ENCODE measurements at regions not wholly inside any gene's neighbourhood (a gene's known extent, or its start where the extent isn't known, plus 50 kb on each side); places are given as distances from the start of the nearest gene placed in this dataset.
A peak's percentile ranks its signal among the peaks of the same experiment; 100 is the strongest.

GRCh38 chr3:164453714-164454113 is 624.6 kb downstream of the SI start:
- Histone ChIP-seq H3K4me3 (no peak overlapping the region), H3K36me3 (no peaks in the 10 kb centered on the region), H3K4me1 (peaks cover 0 to 16% (median 4%) of the 10 kb centered on the region in 4 donors), H3K9me3 (no peaks in the 10 kb centered on the region), H3K27ac (replicated peaks in 1 of 4) (no peak overlapping the region), H3K27me3 (no peaks in the 10 kb centered on the region)
- intact Hi-C loops (cut with DNase I) = no loop called here
- 63% methylated on average over 1 of the region's 1 CpG for WGBS
- TF ChIP-seq POLR2AphosphoS5 (IDR thresholded peaks at IDR 0.05) (no peak), POLR2A (IDR thresholded peaks at IDR 0.05; ENCODE audit: low read depth) (no peak), CTCF (IDR thresholded peaks at IDR 0.05) (no peak), EP300 (IDR thresholded peaks at IDR 0.05) (no peak)
- DNase-seq (ENCODE audit: extremely low spot score) = no peak

- Histone ChIP-seq H3K27ac (replicated peaks in 1 of 4) (peak overlapping the region in 1 of 4 donors; percentile 64), H3K36me3 (no peaks in the 10 kb centered on the region), H3K9me3 (no peaks in the 10 kb centered on the region), H3K27me3 (no peaks in the 10 kb centered on the region), H3K4me1 (peaks cover 0 to 16% (median 4%) of the 10 kb centered on the region in 4 donors), H3K4me3 (no peak overlapping the region)
- intact Hi-C loops (cut with DNase I) = no loop called here
- WGBS = 81% methylated on average over 1 of the region's 1 CpG
- DNase-seq (ENCODE audit: extremely low spot score) = no peak
- TF ChIP-seq EP300 (IDR thresholded peaks at IDR 0.05) = no peak
- no peak for TF ChIP-seq POLR2A (IDR thresholded peaks at IDR 0.05; ENCODE audit: low read depth)
- no peak for TF ChIP-seq POLR2AphosphoS5 (IDR thresholded peaks at IDR 0.05)
- TF ChIP-seq CTCF (IDR thresholded peaks at IDR 0.05) = no peak
These were observed 625.6 kb downstream of the SI start for GRCh38 chr3:164452707-164453106.

GRCh38 chr3:164451072-164451910 is 627.0 kb downstream of the SI start:
- no peaks in the 10 kb centered on the region for H3K27me3 ChIP-seq
- H3K4me3 ChIP-seq = peak overlapping the region in 2 of 4 donors; percentile 8 to 38
- peak overlapping the region; percentile 52 to 64 (median 54) for H3K27ac ChIP-seq (replicated peaks in 1 of 4)
- 61% methylated on average over 5 of the region's 5 CpGs for WGBS
- no peaks in the 10 kb centered on the region for H3K9me3 ChIP-seq
- intact Hi-C loops (cut with DNase I) = no loop called here
- no peak for TF ChIP-seq POLR2AphosphoS5 (IDR thresholded peaks at IDR 0.05)
- TF ChIP-seq POLR2A (IDR thresholded peaks at IDR 0.05; ENCODE audit: low read depth) = no peak
- no peak for TF ChIP-seq CTCF (IDR thresholded peaks at IDR 0.05)
- no peak for TF ChIP-seq EP300 (IDR thresholded peaks at IDR 0.05)
- H3K4me1 ChIP-seq = peaks cover 0 to 16% (median 4%) of the 10 kb centered on the region in 4 donors
- H3K36me3 ChIP-seq = no peaks in the 10 kb centered on the region
- DNase-seq (ENCODE audit: extremely low spot score) = no peak

GRCh38 chr3:164450276-164450905 is 627.9 kb downstream of the SI start:
- Histone ChIP-seq H3K27ac (replicated peaks in 1 of 4) (peak overlapping the region; percentile 52 to 64 (median 54)), H3K27me3 (no peaks in the 10 kb centered on the region), H3K4me1 (peaks cover 0 to 16% (median 4%) of the 10 kb centered on the region in 4 donors), H3K4me3 (peak overlapping the region in 1 of 4 donors; percentile 38), H3K9me3 (no peaks in the 10 kb centered on the region), H3K36me3 (no peaks in the 10 kb centered on the region)
- intact Hi-C loops (cut with DNase I) = no loop called here
- no peak for DNase-seq (ENCODE audit: extremely low spot score)
- no peak for TF ChIP-seq EP300 (IDR thresholded peaks at IDR 0.05)
- no peak for TF ChIP-seq POLR2A (IDR thresholded peaks at IDR 0.05; ENCODE audit: low read depth)
- no peak for TF ChIP-seq CTCF (IDR thresholded peaks at IDR 0.05)
- TF ChIP-seq POLR2AphosphoS5 (IDR thresholded peaks at IDR 0.05) = no peak
- WGBS = 62% methylated on average over 4 of the region's 4 CpGs
